ENCODE measurements at regions not wholly inside any gene's neighbourhood (a gene's known extent, or its start where the extent isn't known, plus 50 kb on each side); places are given as distances from the start of the nearest gene placed in this dataset.

- TF ChIP-seq CTCF (IDR thresholded peaks at IDR 0.05; ENCODE audit: low read depth, low read length) (no peak), EZH2phosphoT487 (IDR thresholded peaks at IDR 0.05; ENCODE audit: low read depth) (no peak)
These were observed 176.2 kb upstream of the TPM1 start for GRCh38 chr15:62866366-62866765.

All from OCI-LY3 (cell line).